ENCODE measurements at regions not wholly inside any gene's neighbourhood (a gene's known extent, or its start where the extent isn't known, plus 50 kb on each side); places are given as distances from the start of the nearest gene placed in this dataset.

DNA sequence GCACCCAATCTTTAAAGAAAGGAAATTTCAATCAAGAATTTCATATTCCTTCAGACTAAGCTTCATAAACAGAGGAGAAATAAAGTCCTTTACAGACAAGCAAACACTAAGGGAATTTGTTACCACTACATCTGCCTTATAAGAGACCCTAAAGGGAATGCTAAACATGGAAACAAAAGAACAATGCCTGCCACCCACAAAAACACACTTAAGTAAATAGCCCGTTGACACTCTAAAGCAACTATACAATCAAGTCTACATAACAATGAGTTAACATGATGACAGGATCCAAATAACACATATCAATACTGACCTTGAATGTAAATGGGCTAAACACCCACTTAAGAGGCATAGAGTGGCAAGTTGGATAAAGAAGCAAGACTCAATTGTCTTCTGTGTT lies 1056.9 kb upstream of the ATXN8OS start:
- H3K4me3 ChIP-seq (replicated peaks; ENCODE audit: insufficient read depth, low read length), result no peak overlapping the region
- H3K27ac ChIP-seq (replicated peaks), result no peak overlapping the region
- DNase-seq (ENCODE audit: low read depth in 1 of 2, low spot score in 1 of 2), result no peak
- no peaks in the 10 kb centered on the region for H3K27me3 ChIP-seq (ENCODE audit: insufficient read depth, poor library complexity, severe bottlenecking)
- TF ChIP-seq, protein P1, sequence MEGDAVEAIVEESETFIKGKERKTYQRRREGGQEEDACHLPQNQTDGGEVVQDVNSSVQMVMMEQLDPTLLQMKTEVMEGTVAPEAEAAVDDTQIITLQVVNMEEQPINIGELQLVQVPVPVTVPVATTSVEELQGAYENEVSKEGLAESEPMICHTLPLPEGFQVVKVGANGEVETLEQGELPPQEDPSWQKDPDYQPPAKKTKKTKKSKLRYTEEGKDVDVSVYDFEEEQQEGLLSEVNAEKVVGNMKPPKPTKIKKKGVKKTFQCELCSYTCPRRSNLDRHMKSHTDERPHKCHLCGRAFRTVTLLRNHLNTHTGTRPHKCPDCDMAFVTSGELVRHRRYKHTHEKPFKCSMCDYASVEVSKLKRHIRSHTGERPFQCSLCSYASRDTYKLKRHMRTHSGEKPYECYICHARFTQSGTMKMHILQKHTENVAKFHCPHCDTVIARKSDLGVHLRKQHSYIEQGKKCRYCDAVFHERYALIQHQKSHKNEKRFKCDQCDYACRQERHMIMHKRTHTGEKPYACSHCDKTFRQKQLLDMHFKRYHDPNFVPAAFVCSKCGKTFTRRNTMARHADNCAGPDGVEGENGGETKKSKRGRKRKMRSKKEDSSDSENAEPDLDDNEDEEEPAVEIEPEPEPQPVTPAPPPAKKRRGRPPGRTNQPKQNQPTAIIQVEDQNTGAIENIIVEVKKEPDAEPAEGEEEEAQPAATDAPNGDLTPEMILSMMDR (IDR thresholded peaks at IDR 0.05; ENCODE audit: insufficient read depth, low read length), result no peak
- TF ChIP-seq GABPA (IDR thresholded peaks at IDR 0.05; ENCODE audit: low read depth) (no peak), POLR2AphosphoS5 (IDR thresholded peaks at IDR 0.05; ENCODE audit: low read depth) (no peak), SPI1 (IDR thresholded peaks at IDR 0.05; ENCODE audit: borderline replicate concordance, low read depth) (no peak)
- TF ChIP-seq, protein P2, sequence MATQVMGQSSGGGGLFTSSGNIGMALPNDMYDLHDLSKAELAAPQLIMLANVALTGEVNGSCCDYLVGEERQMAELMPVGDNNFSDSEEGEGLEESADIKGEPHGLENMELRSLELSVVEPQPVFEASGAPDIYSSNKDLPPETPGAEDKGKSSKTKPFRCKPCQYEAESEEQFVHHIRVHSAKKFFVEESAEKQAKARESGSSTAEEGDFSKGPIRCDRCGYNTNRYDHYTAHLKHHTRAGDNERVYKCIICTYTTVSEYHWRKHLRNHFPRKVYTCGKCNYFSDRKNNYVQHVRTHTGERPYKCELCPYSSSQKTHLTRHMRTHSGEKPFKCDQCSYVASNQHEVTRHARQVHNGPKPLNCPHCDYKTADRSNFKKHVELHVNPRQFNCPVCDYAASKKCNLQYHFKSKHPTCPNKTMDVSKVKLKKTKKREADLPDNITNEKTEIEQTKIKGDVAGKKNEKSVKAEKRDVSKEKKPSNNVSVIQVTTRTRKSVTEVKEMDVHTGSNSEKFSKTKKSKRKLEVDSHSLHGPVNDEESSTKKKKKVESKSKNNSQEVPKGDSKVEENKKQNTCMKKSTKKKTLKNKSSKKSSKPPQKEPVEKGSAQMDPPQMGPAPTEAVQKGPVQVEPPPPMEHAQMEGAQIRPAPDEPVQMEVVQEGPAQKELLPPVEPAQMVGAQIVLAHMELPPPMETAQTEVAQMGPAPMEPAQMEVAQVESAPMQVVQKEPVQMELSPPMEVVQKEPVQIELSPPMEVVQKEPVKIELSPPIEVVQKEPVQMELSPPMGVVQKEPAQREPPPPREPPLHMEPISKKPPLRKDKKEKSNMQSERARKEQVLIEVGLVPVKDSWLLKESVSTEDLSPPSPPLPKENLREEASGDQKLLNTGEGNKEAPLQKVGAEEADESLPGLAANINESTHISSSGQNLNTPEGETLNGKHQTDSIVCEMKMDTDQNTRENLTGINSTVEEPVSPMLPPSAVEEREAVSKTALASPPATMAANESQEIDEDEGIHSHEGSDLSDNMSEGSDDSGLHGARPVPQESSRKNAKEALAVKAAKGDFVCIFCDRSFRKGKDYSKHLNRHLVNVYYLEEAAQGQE (IDR thresholded peaks at IDR 0.05; ENCODE audit: insufficient replicate concordance, low read depth), result no peak

DNA sequence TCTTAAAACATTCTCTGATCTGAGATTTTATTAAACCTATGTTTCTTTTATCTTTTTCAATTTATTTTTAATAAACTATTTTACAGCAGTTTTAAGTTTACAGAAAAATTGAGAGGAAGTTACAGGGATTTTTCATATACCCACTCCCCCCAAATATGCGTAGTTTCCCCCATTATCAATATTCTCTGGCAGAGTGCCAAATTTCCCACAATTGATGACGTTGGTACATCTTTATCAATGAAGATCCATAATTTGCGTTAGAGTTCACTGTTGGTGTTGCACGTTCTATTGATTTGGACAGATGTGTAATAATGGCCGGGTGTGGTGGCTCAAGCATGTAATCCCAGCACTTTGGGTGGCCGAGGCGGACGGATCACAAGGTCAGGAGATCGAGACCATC lies 1063.0 kb upstream of the ATXN8OS start:
- Histone ChIP-seq H3K27me3 (ENCODE audit: insufficient read depth, poor library complexity, severe bottlenecking) (no peaks in the 10 kb centered on the region), H3K27ac (replicated peaks) (no peak overlapping the region), H3K4me3 (replicated peaks; ENCODE audit: insufficient read depth, low read length) (no peak overlapping the region)
- TF ChIP-seq, protein P2 (IDR thresholded peaks at IDR 0.05; ENCODE audit: insufficient replicate concordance, low read depth), result no peak
- TF ChIP-seq GABPA (IDR thresholded peaks at IDR 0.05; ENCODE audit: low read depth), result no peak
- TF ChIP-seq POLR2AphosphoS5 (IDR thresholded peaks at IDR 0.05; ENCODE audit: low read depth), result no peak
- TF ChIP-seq SPI1 (IDR thresholded peaks at IDR 0.05; ENCODE audit: borderline replicate concordance, low read depth), result no peak
- TF ChIP-seq, protein P1 (IDR thresholded peaks at IDR 0.05; ENCODE audit: insufficient read depth, low read length), result no peak
- DNase-seq (ENCODE audit: low read depth in 1 of 2, low spot score in 1 of 2), result no peak

GRCh38 chr13:69040898-69041297 lies 1066.7 kb upstream of the ATXN8OS start:
- DNase-seq (ENCODE audit: low read depth in 1 of 2, low spot score in 1 of 2), result no peak
- TF ChIP-seq GABPA (IDR thresholded peaks at IDR 0.05; ENCODE audit: low read depth), result no peak
- no peak for TF ChIP-seq POLR2AphosphoS5 (IDR thresholded peaks at IDR 0.05; ENCODE audit: low read depth)
- TF ChIP-seq SPI1 (IDR thresholded peaks at IDR 0.05; ENCODE audit: borderline replicate concordance, low read depth), result no peak
- TF ChIP-seq, protein P2 (IDR thresholded peaks at IDR 0.05; ENCODE audit: insufficient replicate concordance, low read depth), result no peak
- TF ChIP-seq, protein P1 (IDR thresholded peaks at IDR 0.05; ENCODE audit: insufficient read depth, low read length), result no peak
- no peak overlapping the region for H3K4me3 ChIP-seq (replicated peaks; ENCODE audit: insufficient read depth, low read length)
- no peaks in the 10 kb centered on the region for H3K27me3 ChIP-seq (ENCODE audit: insufficient read depth, poor library complexity, severe bottlenecking)
- no peak overlapping the region for H3K27ac ChIP-seq (replicated peaks)

Measured in HL-60 (cell line).